ENCODE measurements at regions not wholly inside any gene's neighbourhood (a gene's known extent, or its start where the extent isn't known, plus 50 kb on each side); places are given as distances from the start of the nearest gene placed in this dataset.

DNA sequence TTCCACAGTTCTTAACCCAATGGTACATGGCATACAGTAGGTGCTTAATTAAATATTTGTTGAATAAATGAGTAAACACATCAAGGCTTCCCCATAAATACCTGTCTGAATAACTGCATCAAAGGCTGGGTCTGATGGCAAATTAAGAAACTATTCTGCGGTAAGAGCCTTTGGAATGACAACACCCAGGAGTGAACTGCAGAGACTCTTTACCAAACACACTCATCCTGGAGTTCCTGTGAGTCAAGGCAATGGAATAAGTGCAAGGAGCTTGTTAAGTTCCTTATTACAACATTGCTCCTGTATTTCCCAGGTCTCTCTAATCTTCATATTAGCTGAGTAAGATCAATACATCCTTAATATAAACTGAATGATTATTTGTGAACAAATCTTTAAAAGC, 119.9 kb upstream of the STT3B start:
- no peak for TF ChIP-seq POLR2AphosphoS5 (IDR thresholded peaks at IDR 0.05; ENCODE audit: insufficient read depth in 1 of 2, low read depth in 1 of 2)
- TF ChIP-seq, protein P1, sequence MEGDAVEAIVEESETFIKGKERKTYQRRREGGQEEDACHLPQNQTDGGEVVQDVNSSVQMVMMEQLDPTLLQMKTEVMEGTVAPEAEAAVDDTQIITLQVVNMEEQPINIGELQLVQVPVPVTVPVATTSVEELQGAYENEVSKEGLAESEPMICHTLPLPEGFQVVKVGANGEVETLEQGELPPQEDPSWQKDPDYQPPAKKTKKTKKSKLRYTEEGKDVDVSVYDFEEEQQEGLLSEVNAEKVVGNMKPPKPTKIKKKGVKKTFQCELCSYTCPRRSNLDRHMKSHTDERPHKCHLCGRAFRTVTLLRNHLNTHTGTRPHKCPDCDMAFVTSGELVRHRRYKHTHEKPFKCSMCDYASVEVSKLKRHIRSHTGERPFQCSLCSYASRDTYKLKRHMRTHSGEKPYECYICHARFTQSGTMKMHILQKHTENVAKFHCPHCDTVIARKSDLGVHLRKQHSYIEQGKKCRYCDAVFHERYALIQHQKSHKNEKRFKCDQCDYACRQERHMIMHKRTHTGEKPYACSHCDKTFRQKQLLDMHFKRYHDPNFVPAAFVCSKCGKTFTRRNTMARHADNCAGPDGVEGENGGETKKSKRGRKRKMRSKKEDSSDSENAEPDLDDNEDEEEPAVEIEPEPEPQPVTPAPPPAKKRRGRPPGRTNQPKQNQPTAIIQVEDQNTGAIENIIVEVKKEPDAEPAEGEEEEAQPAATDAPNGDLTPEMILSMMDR (IDR thresholded peaks at IDR 0.05) = no peak

Data from vagina (tissue), 2 donors.